ENCODE measurements at regions not wholly inside any gene's neighbourhood (a gene's known extent, or its start where the extent isn't known, plus 50 kb on each side); places are given as distances from the start of the nearest gene placed in this dataset.

DNA sequence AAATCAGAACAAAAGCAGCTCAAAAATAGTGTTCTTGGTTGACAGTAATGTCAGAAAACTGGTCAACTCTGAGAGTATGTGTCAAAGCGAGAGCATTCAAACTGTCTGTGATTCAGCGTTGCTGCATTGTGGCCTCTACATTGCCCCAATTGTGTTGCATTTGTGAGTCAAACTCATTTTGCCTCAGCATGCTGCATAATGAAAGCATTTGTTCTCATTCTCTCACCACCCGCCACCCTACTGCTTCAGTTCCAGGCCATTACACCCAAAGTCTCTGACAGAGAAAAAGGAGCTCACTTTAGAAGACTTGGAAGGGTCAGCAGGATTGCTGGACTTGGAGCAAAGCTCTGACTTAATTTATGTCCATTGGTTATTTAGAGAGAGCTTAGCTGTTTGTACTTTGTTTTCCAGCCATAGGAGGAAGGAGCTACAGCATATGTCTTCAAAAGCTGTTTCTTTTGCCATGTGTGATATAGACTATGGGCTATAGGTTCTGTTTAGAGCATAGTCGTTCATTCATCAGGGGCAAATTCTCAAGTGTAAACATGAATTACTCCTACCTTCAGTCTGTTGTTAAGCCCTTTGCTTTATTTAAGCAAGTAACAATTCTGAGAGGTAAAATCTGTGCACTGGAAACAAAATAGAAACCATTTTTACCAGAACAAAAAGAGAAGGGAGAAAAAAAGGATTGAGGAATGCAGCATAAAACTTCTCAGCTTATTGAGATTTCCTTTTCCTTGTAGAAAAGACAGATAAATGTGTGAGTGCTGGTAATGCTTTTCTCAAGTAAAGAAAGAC lies 153.4 kb upstream of the ANK2 start:
- TF ChIP-seq, protein P1, sequence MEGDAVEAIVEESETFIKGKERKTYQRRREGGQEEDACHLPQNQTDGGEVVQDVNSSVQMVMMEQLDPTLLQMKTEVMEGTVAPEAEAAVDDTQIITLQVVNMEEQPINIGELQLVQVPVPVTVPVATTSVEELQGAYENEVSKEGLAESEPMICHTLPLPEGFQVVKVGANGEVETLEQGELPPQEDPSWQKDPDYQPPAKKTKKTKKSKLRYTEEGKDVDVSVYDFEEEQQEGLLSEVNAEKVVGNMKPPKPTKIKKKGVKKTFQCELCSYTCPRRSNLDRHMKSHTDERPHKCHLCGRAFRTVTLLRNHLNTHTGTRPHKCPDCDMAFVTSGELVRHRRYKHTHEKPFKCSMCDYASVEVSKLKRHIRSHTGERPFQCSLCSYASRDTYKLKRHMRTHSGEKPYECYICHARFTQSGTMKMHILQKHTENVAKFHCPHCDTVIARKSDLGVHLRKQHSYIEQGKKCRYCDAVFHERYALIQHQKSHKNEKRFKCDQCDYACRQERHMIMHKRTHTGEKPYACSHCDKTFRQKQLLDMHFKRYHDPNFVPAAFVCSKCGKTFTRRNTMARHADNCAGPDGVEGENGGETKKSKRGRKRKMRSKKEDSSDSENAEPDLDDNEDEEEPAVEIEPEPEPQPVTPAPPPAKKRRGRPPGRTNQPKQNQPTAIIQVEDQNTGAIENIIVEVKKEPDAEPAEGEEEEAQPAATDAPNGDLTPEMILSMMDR (IDR thresholded peaks at IDR 0.05; ENCODE audit: borderline replicate concordance, insufficient read depth, low read depth, low read length): no peak
- H3K4me3 ChIP-seq (ENCODE audit: low read depth, low read length): no peak overlapping the region

- H3K4me3 ChIP-seq (ENCODE audit: low read depth, low read length): no peak overlapping the region
- TF ChIP-seq, protein P1 (IDR thresholded peaks at IDR 0.05; ENCODE audit: borderline replicate concordance, insufficient read depth, low read depth, low read length): no peak
These were observed 152.8 kb upstream of the ANK2 start for GRCh38 chr4:112896609-112897190.

- no peak overlapping the region for H3K4me3 ChIP-seq (ENCODE audit: low read depth, low read length)
- TF ChIP-seq, protein P1 (IDR thresholded peaks at IDR 0.05; ENCODE audit: borderline replicate concordance, insufficient read depth, low read depth, low read length): no peak
These were observed 151.9 kb upstream of the ANK2 start for GRCh38 chr4:112897543-112897942.

DNA sequence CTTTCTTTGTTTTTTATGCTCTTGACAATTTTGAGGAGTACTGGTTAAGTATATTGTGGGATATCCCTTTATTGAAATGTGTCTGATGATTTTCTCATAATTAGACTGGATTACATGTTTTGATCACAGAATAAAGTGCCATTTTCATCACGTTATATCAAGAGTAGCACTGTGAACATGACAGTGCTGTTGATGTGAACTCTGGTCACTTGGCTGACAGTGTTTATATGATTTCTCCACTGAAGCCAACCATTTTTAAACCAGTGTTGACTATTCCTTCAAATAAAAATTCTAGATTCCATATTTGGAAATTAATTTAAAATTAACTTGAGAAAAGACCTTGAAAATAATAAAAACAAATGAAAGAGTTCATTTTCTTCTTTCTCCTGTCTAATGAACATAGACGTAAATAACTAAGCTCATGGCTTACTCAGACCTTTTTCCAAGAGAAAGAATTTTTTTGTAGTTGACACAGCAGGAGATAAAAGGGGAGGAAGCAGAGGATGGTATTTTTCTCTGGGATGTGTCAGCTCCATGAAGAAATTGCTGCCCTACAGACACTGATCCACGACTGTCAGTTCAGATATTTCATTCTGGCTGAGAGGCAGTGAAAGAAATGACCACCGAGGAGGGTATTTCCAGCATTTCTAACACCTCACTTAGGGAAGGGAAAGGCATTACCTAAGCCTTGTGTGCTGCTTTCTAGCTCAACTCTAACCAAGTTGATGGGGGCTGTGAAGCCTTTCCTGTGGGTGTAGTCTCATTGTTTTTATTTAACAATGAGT lies 150.9 kb upstream of the ANK2 start:
- TF ChIP-seq, protein P1 (IDR thresholded peaks at IDR 0.05; ENCODE audit: borderline replicate concordance, insufficient read depth, low read depth, low read length): no peak
- H3K4me3 ChIP-seq (ENCODE audit: low read depth, low read length): no peak overlapping the region

GRCh38 chr4:112900416-112900815 lies 149.0 kb upstream of the ANK2 start:
- no peak overlapping the region for H3K4me3 ChIP-seq (ENCODE audit: low read depth, low read length)
- TF ChIP-seq, protein P1 (IDR thresholded peaks at IDR 0.05; ENCODE audit: borderline replicate concordance, insufficient read depth, low read depth, low read length): no peak

DNA sequence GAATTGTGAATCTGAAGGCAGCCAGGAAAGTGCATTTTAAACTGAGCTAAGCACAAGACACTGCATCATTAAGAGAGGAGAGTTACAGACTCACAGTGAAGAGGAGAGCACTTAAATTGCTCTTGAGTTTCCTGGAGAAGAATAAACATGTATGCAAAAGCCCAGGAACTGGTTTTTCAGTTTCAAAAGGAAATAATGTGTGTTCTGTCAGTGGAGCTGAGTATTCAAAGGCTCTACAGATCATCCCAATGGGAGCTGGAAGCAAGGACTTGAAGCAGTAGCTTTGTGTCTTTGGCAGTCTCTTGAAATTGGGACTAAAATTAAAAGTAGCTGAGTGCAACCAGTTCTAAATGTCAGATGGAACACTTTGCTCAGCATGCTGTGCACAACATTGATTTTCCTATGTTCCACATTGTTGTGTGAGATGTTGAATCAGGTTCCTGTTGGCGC lies 147.5 kb upstream of the ANK2 start:
- TF ChIP-seq, protein P1 (IDR thresholded peaks at IDR 0.05; ENCODE audit: borderline replicate concordance, insufficient read depth, low read depth, low read length): no peak
- H3K4me3 ChIP-seq (ENCODE audit: low read depth, low read length): no peak overlapping the region

Data from GM12875 (cell line).